ENCODE measurements at regions not wholly inside any gene's neighbourhood (a gene's known extent, or its start where the extent isn't known, plus 50 kb on each side); places are given as distances from the start of the nearest gene placed in this dataset.

GRCh38 chr5:145162626-145163025, 672.5 kb downstream of the PRELID2 start:
- Histone ChIP-seq H3K56ac (ENCODE audit: extremely low read depth, insufficient read depth, low read length) (no peak overlapping the region), H3K4me2 (ENCODE audit: low read depth, low read length) (no peak overlapping the region), H2BK5ac (ENCODE audit: low read depth, low read length, poor library complexity, severe bottlenecking) (no peak overlapping the region), H2AK9ac (replicated peaks; ENCODE audit: low read depth, low read length, poor library complexity) (no peak overlapping the region), H3K9ac (ENCODE audit: low read depth, low read length) (no peak overlapping the region), H3K4me3 (ENCODE audit: insufficient read depth, low read depth, low read length) (no peak overlapping the region), H2AK5ac (ENCODE audit: low read depth, low read length) (no peak overlapping the region), H3K23ac (ENCODE audit: low read depth, low read length) (no peak overlapping the region), H3K27me3 (ENCODE audit: control insufficient read depth, insufficient read depth, low read length) (no peaks in the 10 kb centered on the region), H2AFZ (replicated peaks; ENCODE audit: low read length, poor library complexity) (no peak overlapping the region), H3K14ac (replicated peaks; ENCODE audit: low read depth, low read length) (no peak overlapping the region), H3K4ac (ENCODE audit: low read depth, low read length) (no peak overlapping the region), H3K9me1 (ENCODE audit: insufficient read depth, low read length) (no peaks in the 10 kb centered on the region), H3K9me3 (ENCODE audit: control insufficient read depth, insufficient read depth, low read length) (no peaks in the 10 kb centered on the region), H2BK15ac (ENCODE audit: low read depth, low read length) (no peak overlapping the region), H4K20me1 (ENCODE audit: insufficient read depth, low read length) (no peaks in the 10 kb centered on the region), H4K91ac (ENCODE audit: insufficient read depth, low read depth, low read length) (no peak overlapping the region), H3K79me1 (ENCODE audit: low read depth in 1 of 2, low read length in 2 of 2) (no peaks in the 10 kb centered on the region), H3K18ac (ENCODE audit: low read depth, low read length) (no peak overlapping the region), H3K4me1 (ENCODE audit: control insufficient read depth, insufficient read depth, low read length) (peaks cover 4% of the 10 kb centered on the region; the same call in 1 of the 2 replicates), H2BK20ac (ENCODE audit: low read depth, low read length) (no peak overlapping the region), H3K27ac (ENCODE audit: insufficient read depth, low read length) (no peak overlapping the region), H4K8ac (ENCODE audit: low read depth in 2 of 2, low read length in 2 of 2) (no peak overlapping the region), H3K36me3 (ENCODE audit: control insufficient read depth, insufficient read depth, low read length) (no peaks in the 10 kb centered on the region), H4K5ac (ENCODE audit: low read depth, low read length) (no peak overlapping the region), H2BK120ac (ENCODE audit: low read depth, low read length) (no peak overlapping the region)
- dilution Hi-C loops (cut with HindIII; ENCODE audit: low sequenced_read_pairs, unreplicated experiment) = no loop called here
- ATAC-seq (ENCODE audit: low read depth) = no peak
- CTCF ChIA-PET = interaction anchor here (0.6 kb wide), 1 partner anchor 352 kb away, joined by 3 read pairs; no protein-coding TSS in a partner anchor
- in situ Hi-C loops (cut with MboI; ENCODE audit: low sequenced_read_pairs) = no loop called here
- POLR2A ChIA-PET (ENCODE audit: unreplicated experiment) = no interaction called here
- BruUV-seq (replicated peaks) = no TSS peak
- no peak for DNase-seq
- intact Hi-C loops (cut with micrococcal nuclease) = no loop called here
- TF ChIP-seq BHLHE40 (IDR thresholded peaks at IDR 0.05; ENCODE audit: low read depth, low read length) (no peak), RCOR1 (IDR thresholded peaks at IDR 0.05; ENCODE audit: insufficient replicate concordance, low read length) (no peak), USF2 (IDR thresholded peaks at IDR 0.05; ENCODE audit: low read depth, low read length) (no peak), MAZ (IDR thresholded peaks at IDR 0.05; ENCODE audit: borderline replicate concordance, low read depth, low read length) (no peak), RAD21 (IDR thresholded peaks at IDR 0.05; ENCODE audit: low read length) (no peak), FOS (IDR thresholded peaks at IDR 0.05; ENCODE audit: low read depth, low read length) (no peak)

Measured in IMR-90 (cell line).